H9 (cell line): ENCODE measurements at regions not wholly inside any gene's neighbourhood (a gene's known extent, or its start where the extent isn't known, plus 50 kb on each side); places are given as distances from the start of the nearest gene placed in this dataset.

Experiments used
- DNase-seq: peaks from one replicate; pipeline ENCODE4 v3.0.0-alpha.2; 2017
- H2AFZ ChIP-seq: one replicate; pipeline ENCODE4 v1.6.1; 2013; ENCODE audit warnings: mild to moderate bottlenecking, low read length, control low read depth, moderate library complexity
- H2AK5ac ChIP-seq: 2 replicates; pipeline ENCODE4 v1.6.1; 2013; ENCODE audit warnings: low read length, control low read depth, mixed read lengths; ENCODE audit not compliant: insufficient read length
- H2BK120ac ChIP-seq: one replicate; pipeline ENCODE4 v1.6.1; 2013; ENCODE audit warnings: low read depth, mild to moderate bottlenecking, low read length, control low read depth, inconsistent platforms; ENCODE audit not compliant: poor library complexity, severe bottlenecking
- H2BK12ac ChIP-seq: 2 replicates; pipeline ENCODE4 v1.6.1; 2013; ENCODE audit warnings: low read length, control low read depth, mixed read lengths, low read depth; ENCODE audit not compliant: insufficient read length
- H2BK15ac ChIP-seq: 2 replicates; pipeline ENCODE4 v1.6.1; 2013; ENCODE audit warnings: low read depth, low read length, control low read depth
- H2BK20ac ChIP-seq: one replicate; pipeline ENCODE4 v1.6.1; 2013; ENCODE audit warnings: low read depth, mild to moderate bottlenecking, low read length, control low read depth, inconsistent platforms; ENCODE audit not compliant: poor library complexity, severe bottlenecking
- H2BK5ac ChIP-seq: 2 replicates; pipeline ENCODE4 v1.6.1; 2013; ENCODE audit warnings: low read length, control low read depth, mixed read lengths; ENCODE audit not compliant: insufficient read length
- H3K14ac ChIP-seq: 2 replicates; pipeline ENCODE4 v1.6.1; 2013; ENCODE audit warnings: low read length, control low read depth; ENCODE audit not compliant: insufficient read depth
- H3K18ac ChIP-seq: 2 replicates; pipeline ENCODE4 v1.6.1; 2013; ENCODE audit warnings: low read depth, mild to moderate bottlenecking, mixed read lengths, low read length, control low read depth; ENCODE audit not compliant: insufficient read length
- H3K23ac ChIP-seq: 2 replicates; pipeline ENCODE4 v1.6.1; 2013; ENCODE audit warnings: low read length, control low read depth, mixed read lengths, low read depth; ENCODE audit not compliant: insufficient read length
- H3K23me2 ChIP-seq: 2 replicates; pipeline ENCODE4 v1.6.1; 2013; ENCODE audit warnings: low read depth, mild to moderate bottlenecking, mixed read lengths, low read length, control low read depth; ENCODE audit not compliant: insufficient read length, poor library complexity, severe bottlenecking
- H3K27ac ChIP-seq: 2 replicates; pipeline ENCODE4 v1.5.1; 2013; ENCODE audit warnings: low read length, control low read depth, mixed read lengths, low read depth; ENCODE audit not compliant: insufficient read length
- H3K27me3 ChIP-seq: 2 replicates; pipeline ENCODE4 v1.6.1; 2013; ENCODE audit warnings: low read length, control low read depth, inconsistent platforms; ENCODE audit not compliant: insufficient read depth
- H3K4ac ChIP-seq: 2 replicates; pipeline ENCODE4 v1.6.1; 2013; ENCODE audit warnings: low read depth, mild to moderate bottlenecking, control low read depth, inconsistent platforms, low read length, moderate library complexity
- H3K4me1 ChIP-seq: 2 replicates; pipeline ENCODE4 v1.6.1; 2013; ENCODE audit warnings: low read length, control low read depth, inconsistent platforms; ENCODE audit not compliant: insufficient read depth
- H3K4me2 ChIP-seq: 2 replicates; pipeline ENCODE4 v1.6.1; 2013; ENCODE audit warnings: low read length, control low read depth, mixed read lengths; ENCODE audit not compliant: insufficient read length, insufficient read depth
- H3K56ac ChIP-seq: 2 replicates; pipeline ENCODE4 v1.6.1; 2013; ENCODE audit warnings: low read depth, mild to moderate bottlenecking, mixed read lengths, low read length, control low read depth; ENCODE audit not compliant: insufficient read length
- H3K79me1 ChIP-seq: 2 replicates; pipeline ENCODE4 v1.6.1; 2013; ENCODE audit warnings: low read depth, mild to moderate bottlenecking, moderate library complexity, low read length, control low read depth, inconsistent platforms; ENCODE audit not compliant: insufficient read depth, poor library complexity, severe bottlenecking
- H3K79me2 ChIP-seq: 2 replicates; pipeline ENCODE4 v1.6.1; 2013; ENCODE audit warnings: low read length, control low read depth, inconsistent platforms; ENCODE audit not compliant: insufficient read depth
- H3K9ac ChIP-seq: 2 replicates; pipeline ENCODE4 v1.6.1; 2013; ENCODE audit warnings: low read length, control low read depth, mixed read lengths; ENCODE audit not compliant: insufficient read length; ENCODE audit errors: extremely low read depth
- H3K9me3 ChIP-seq: one replicate; pipeline ENCODE4 v1.6.1; 2013; ENCODE audit warnings: low read depth, low read length, inconsistent platforms; ENCODE audit not compliant: control insufficient read depth
- H3T11ph ChIP-seq: one replicate; pipeline ENCODE4 v1.6.1; 2013; ENCODE audit warnings: mild to moderate bottlenecking, low read length, control low read depth, inconsistent platforms
- H4K20me1 ChIP-seq: one replicate; pipeline ENCODE4 v1.6.1; 2013; ENCODE audit not compliant: control insufficient read depth, insufficient read length, insufficient read depth
- H4K5ac ChIP-seq: 2 replicates; pipeline ENCODE4 v1.6.1; 2013; ENCODE audit warnings: low read depth, mild to moderate bottlenecking, mixed read lengths, low read length, control low read depth; ENCODE audit not compliant: insufficient read length
- H4K8ac ChIP-seq: replicated peaks from 2 replicates; pipeline ENCODE4 v1.6.1; 2013; ENCODE audit warnings: low read length, control low read depth, mixed read lengths, low read depth; ENCODE audit not compliant: insufficient read length
- H4K91ac ChIP-seq: 2 replicates; pipeline ENCODE4 v1.6.1; 2013; ENCODE audit warnings: low read depth, mild to moderate bottlenecking, moderate library complexity, mixed read lengths, low read length, control low read depth; ENCODE audit not compliant: insufficient read length
- H3K27ac Mint-ChIP-seq, 3 experiments: 2 replicates in 2 of 3; 3 replicates in 1 of 3; pipeline ENCODE4 v1.8.0; 2020 to 2021; ENCODE audit warnings: mixed read lengths in 3 of 3, mild to moderate bottlenecking in 1 of 3, moderate library complexity in 1 of 3
- H3K27me3 Mint-ChIP-seq: 2 replicates; pipeline ENCODE4 v1.8.0; 2021; ENCODE audit warnings: low read depth, mild to moderate bottlenecking, moderate library complexity, mixed read lengths
- H3K36me3 Mint-ChIP-seq, 3 experiments: 2 replicates in 2 of 3; 3 replicates in 1 of 3; pipeline ENCODE4 v1.8.0; 2020 to 2021; ENCODE audit warnings: low read depth in 3 of 3, mixed read lengths in 3 of 3; ENCODE audit not compliant: insufficient read depth in 1 of 3
- H3K4me1 Mint-ChIP-seq, 2 experiments: 2 replicates each; pipeline ENCODE4 v1.8.0; 2020; ENCODE audit warnings: mixed read lengths in 2 of 2
- H3K4me3 Mint-ChIP-seq, 2 experiments: 2 replicates in 1 of 2; 3 replicates in 1 of 2; pipeline ENCODE4 v1.8.0; 2020 to 2021; ENCODE audit warnings: mild to moderate bottlenecking in 2 of 2, mixed read lengths in 2 of 2, moderate library complexity in 1 of 2
- H3K9me3 Mint-ChIP-seq, 2 experiments: 2 replicates in 1 of 2; 3 replicates in 1 of 2; pipeline ENCODE4 v1.8.0; 2020; ENCODE audit warnings: mild to moderate bottlenecking in 2 of 2, mixed read lengths in 2 of 2, moderate library complexity in 1 of 2
- WGBS: extraction: QIAGEN DNeasy Blood & Tissue Kit; methylation state at CpG from one replicate; pipeline ENCODE4 v1.1.7; 2013; ENCODE audit warnings: missing lambda C conversion rate, low lambda C conversion rate, mixed read lengths; ENCODE audit not compliant: insufficient read length; ENCODE audit errors: extremely low coverage; 5-methylcytosine and 5-hydroxymethylcytosine counted together
- TF ChIP-seq, protein P1 (sequence below): fragments of 200-600 bp; sonication (generic); conservative IDR thresholded peaks from 3 replicates; pipeline ENCODE4 v1.8.0; 2021; ENCODE audit warnings: antibody characterized with exemption, mild to moderate bottlenecking

DNA sequence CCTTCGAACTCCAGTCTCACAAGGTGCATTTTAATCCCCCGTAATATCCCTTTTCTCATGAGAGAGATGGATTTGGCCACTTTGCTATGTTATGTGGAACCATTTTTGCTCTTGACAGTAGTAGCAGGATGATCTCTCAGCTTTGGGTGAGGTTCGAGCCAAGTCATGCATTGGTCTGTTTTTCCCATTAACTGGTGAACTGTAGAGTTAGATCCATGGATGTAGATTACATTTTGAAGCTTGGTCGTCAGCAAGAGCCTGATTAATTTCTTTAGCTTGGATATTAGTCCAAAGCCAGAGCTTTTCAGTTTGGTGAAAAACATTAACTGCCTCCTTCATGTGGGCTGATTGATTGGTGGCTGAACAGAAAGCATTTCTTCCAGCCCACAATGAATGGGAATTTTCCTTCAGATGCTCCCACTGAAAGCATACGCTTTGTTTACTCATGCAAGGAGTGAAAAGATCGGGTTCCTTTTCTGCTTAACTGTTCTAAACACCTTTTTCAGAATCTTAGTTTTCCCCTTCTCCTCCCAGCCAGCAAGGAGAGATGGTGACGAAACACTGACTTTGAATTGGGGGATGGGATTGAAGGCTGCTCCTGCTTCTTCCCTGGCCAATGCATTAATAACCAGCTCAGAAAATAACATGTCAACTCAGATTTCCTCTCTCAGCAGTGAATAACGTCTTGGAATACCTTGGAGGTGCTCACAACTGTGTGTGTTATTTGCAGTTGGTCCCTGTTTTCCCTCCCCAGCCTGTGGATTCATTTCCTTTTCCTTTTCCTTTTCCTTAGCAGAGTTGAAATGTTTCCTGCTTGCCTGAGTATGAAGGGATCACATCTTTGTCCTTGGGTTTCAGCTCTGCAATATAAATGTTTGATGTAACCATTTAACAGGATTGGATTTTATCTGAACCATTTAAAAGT lies 351.8 kb upstream of the FZD8 start:
- Histone ChIP-seq H2BK15ac (no peak overlapping the region), H4K8ac (no peak overlapping the region), H3K27ac (no peak overlapping the region), H4K20me1 (no peaks in the 10 kb centered on the region), H2BK12ac (no peak overlapping the region), H3K4me1 (no peaks in the 10 kb centered on the region), H2BK120ac (no peak overlapping the region), H3K23ac (no peak overlapping the region), H3K4ac (no peak overlapping the region), H2AFZ (peak overlapping the region; percentile 22), H2BK5ac (no peak overlapping the region), H3K4me2 (no peak overlapping the region), H3K23me2 (no peaks in the 10 kb centered on the region), H3T11ph (no peak overlapping the region), H3K9me3 (no peaks in the 10 kb centered on the region), H2AK5ac (no peak overlapping the region), H3K79me1 (no peaks in the 10 kb centered on the region), H3K9ac (no peak overlapping the region), H3K56ac (no peak overlapping the region), H3K27me3 (no peaks in the 10 kb centered on the region), H2BK20ac (no peak overlapping the region), H3K18ac (no peak overlapping the region), H3K14ac (no peak overlapping the region), H4K5ac (no peak overlapping the region), H3K79me2 (no peaks in the 10 kb centered on the region), H4K91ac (no peak overlapping the region)
- H3K36me3 Mint-ChIP-seq = no peaks in the 10 kb centered on the region
- H3K9me3 Mint-ChIP-seq = no peaks in the 10 kb centered on the region
- H3K4me1 Mint-ChIP-seq = peaks cover 16 to 19% of the 10 kb centered on the region in 2 experiments
- no peak overlapping the region for H3K4me3 Mint-ChIP-seq
- peaks cover 1% of the 10 kb centered on the region for H3K27me3 Mint-ChIP-seq
- H3K27ac Mint-ChIP-seq = no peak overlapping the region
- no peak for DNase-seq
- TF ChIP-seq, protein P1, sequence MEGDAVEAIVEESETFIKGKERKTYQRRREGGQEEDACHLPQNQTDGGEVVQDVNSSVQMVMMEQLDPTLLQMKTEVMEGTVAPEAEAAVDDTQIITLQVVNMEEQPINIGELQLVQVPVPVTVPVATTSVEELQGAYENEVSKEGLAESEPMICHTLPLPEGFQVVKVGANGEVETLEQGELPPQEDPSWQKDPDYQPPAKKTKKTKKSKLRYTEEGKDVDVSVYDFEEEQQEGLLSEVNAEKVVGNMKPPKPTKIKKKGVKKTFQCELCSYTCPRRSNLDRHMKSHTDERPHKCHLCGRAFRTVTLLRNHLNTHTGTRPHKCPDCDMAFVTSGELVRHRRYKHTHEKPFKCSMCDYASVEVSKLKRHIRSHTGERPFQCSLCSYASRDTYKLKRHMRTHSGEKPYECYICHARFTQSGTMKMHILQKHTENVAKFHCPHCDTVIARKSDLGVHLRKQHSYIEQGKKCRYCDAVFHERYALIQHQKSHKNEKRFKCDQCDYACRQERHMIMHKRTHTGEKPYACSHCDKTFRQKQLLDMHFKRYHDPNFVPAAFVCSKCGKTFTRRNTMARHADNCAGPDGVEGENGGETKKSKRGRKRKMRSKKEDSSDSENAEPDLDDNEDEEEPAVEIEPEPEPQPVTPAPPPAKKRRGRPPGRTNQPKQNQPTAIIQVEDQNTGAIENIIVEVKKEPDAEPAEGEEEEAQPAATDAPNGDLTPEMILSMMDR = no peak
- no CpG with 5 or more reads among the region's 8 CpGs for WGBS
